ENCODE measurements at regions not wholly inside any gene's neighbourhood (a gene's known extent, or its start where the extent isn't known, plus 50 kb on each side); places are given as distances from the start of the nearest gene placed in this dataset.

DNA sequence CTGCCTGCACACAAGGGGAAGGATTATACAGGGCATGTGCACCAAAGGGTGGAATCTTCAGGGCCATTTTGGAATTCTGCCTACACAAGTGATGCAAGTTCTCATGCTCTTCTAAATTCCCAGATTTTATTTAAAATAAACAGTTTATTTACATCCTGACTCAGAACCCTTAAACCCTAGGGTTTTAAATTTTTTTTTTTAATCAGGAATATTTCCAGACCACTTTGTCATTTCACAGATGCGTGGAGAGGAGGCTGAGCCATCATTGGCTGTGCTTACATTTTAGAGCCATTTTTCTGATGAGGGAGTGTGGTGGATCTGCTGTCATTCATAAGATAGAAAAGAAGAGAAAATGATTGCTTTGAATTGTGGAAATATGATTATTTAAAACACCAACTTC lies 65.2 kb upstream of the MNS1 start:
- intact Hi-C loops (cut with micrococcal nuclease) (no loop called here), dilution Hi-C loops (cut with MboI; ENCODE audit: extremely low pct_ligation_motif_present, low sequenced_read_pairs) (no loop called here)
- POLR2A ChIA-PET = no interaction called here
- Histone ChIP-seq H3K9me3 (replicated peaks; ENCODE audit: control insufficient read depth, insufficient read depth, low read length) (no peaks in the 10 kb centered on the region), H3K4me1 (ENCODE audit: control insufficient read depth, extremely low read depth, insufficient read depth, low read length) (no peaks in the 10 kb centered on the region), H3K27me3 (ENCODE audit: control insufficient read depth in 2 of 2, insufficient read depth in 2 of 2, low read length in 2 of 2) (peaks cover 10 to 19% of the 10 kb centered on the region in 2 experiments), H3K9me1 (replicated peaks; ENCODE audit: control insufficient read depth, extremely low read depth, insufficient read depth, low read length) (no peaks in the 10 kb centered on the region), H3K9ac (replicated peaks; ENCODE audit: extremely low read depth, insufficient read depth, low read length) (no peak overlapping the region), H3K4me2 (ENCODE audit: insufficient read depth, low read length) (no peak overlapping the region), H4K20me1 (replicated peaks; ENCODE audit: control insufficient read depth, extremely low read depth, insufficient read depth, low read length) (no peaks in the 10 kb centered on the region), H3K27ac (ENCODE audit: insufficient read depth, low read depth, low read length) (no peak overlapping the region), H3K36me3 (ENCODE audit: control insufficient read depth in 2 of 2, extremely low read depth in 1 of 2, insufficient read depth in 2 of 2, low read length in 2 of 2) (no peaks in the 10 kb centered on the region), H2AFZ (ENCODE audit: low read depth, low read length) (no peak overlapping the region), H3K4me3 (replicated peaks in 1 of 3; ENCODE audit: insufficient read depth in 1 of 3, low read depth in 1 of 3, low read length in 3 of 3) (no peak overlapping the region), H3K79me2 (ENCODE audit: control insufficient read depth, insufficient read depth, low read length) (no peaks in the 10 kb centered on the region)
- CTCF ChIA-PET = no interaction called here
- FAIRE-seq (no peak), DNase-seq (ENCODE audit: low read depth, low spot score) (no peak)
- TF ChIP-seq, protein P1, sequence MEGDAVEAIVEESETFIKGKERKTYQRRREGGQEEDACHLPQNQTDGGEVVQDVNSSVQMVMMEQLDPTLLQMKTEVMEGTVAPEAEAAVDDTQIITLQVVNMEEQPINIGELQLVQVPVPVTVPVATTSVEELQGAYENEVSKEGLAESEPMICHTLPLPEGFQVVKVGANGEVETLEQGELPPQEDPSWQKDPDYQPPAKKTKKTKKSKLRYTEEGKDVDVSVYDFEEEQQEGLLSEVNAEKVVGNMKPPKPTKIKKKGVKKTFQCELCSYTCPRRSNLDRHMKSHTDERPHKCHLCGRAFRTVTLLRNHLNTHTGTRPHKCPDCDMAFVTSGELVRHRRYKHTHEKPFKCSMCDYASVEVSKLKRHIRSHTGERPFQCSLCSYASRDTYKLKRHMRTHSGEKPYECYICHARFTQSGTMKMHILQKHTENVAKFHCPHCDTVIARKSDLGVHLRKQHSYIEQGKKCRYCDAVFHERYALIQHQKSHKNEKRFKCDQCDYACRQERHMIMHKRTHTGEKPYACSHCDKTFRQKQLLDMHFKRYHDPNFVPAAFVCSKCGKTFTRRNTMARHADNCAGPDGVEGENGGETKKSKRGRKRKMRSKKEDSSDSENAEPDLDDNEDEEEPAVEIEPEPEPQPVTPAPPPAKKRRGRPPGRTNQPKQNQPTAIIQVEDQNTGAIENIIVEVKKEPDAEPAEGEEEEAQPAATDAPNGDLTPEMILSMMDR (IDR thresholded peaks at IDR 0.05; ENCODE audit: extremely low read depth in 1 of 2, insufficient read depth in 1 of 2, low read depth in 1 of 2, low read length in 2 of 2) = no peak
- TF ChIP-seq EZH2 (IDR thresholded peaks at IDR 0.05; ENCODE audit: borderline replicate concordance, low read depth, low read length, severe bottlenecking) (no peak), POLR2A (IDR thresholded peaks at IDR 0.05; ENCODE audit: low read depth, low read length) (no peak), POLR2AphosphoS5 (IDR thresholded peaks at IDR 0.05; ENCODE audit: insufficient read depth, low read depth, low read length) (no peak), GATA2 (IDR thresholded peaks at IDR 0.05; ENCODE audit: insufficient read depth, insufficient read length, low read depth, low read length) (no peak), FOS (IDR thresholded peaks at IDR 0.05; ENCODE audit: borderline replicate concordance, insufficient read depth, low read length) (no peak), MYC (IDR thresholded peaks at IDR 0.05; ENCODE audit: low read depth, low read length) (no peak), JUN (IDR thresholded peaks at IDR 0.05; ENCODE audit: borderline replicate concordance, insufficient read depth, insufficient read length, low read depth) (no peak)
- TF ChIP-seq, protein P2, sequence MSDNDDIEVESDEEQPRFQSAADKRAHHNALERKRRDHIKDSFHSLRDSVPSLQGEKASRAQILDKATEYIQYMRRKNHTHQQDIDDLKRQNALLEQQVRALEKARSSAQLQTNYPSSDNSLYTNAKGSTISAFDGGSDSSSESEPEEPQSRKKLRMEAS (IDR thresholded peaks at IDR 0.05; ENCODE audit: insufficient read depth, insufficient read length) = no peak
- no TSS peak for BruUV-seq (replicated peaks)
